Stimulated activated CD4-positive, alpha-beta T cell treated with anti-CD3 and anti-CD28 coated beads, Interleukin-1b, Interleukin-23, amount 100 ng/mL, for 1 hour (primary cell): ENCODE measurements at regions not wholly inside any gene's neighbourhood (a gene's known extent, or its start where the extent isn't known, plus 50 kb on each side); places are given as distances from the start of the nearest gene placed in this dataset.
"Not testable (repeated sequence)": the region's sequence is repeated elsewhere in the genome, so short reads cannot be mapped to it uniquely, and the experiment has no call there.

ENCODE experiments used
- DNase-seq, 2 donors: peaks; one replicate each; pipeline ENCODE4 v3.0.0-alpha.2; 2020; ENCODE audit warnings: low read depth in 2 of 2

- no peak for DNase-seq
Measured at GRCh38 chr18:51522338-51522737, 324.9 kb upstream of the MEX3C start.

DNA sequence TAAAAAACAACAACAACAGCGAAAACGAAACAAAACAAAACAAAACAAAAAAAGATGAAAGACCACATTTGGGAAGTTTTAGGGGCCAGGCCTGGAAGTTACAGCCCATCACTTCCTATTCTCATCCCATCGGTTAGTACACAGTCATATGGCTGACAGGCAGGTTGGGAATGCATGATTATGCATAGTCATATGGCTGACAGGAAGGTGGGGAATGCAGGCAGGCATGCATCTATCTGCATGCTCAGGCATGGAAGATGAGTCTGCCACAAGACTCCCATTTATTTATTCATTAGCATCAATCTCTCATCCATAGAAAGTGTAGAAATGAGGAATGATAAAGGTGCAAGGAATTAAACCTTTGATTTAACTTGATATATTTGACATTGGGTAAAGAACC lies 325.3 kb upstream of the MEX3C start:
- DNase-seq, result no peak

DNA sequence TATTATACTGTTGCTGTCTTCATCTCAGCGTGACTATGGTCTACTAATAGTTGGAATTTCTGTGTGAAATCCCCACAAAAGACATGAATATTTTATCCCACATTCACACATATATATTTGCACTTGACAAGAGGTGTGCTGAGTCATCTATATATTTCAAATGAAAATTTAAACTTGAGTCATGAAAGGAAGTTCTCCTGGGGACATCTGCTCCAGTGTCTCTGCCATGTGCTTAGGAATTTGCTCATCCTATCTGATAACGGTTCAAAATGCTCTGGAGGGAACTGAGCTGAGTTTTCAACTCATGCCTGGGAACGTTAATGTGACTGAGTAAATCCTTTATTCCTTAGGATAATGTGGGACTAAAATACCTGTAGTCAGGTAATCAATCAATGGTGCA lies 326.2 kb upstream of the MEX3C start:
- no peak for DNase-seq

GRCh38 chr18:51525453-51526225 lies 328.2 kb upstream of the MEX3C start:
- no peak for DNase-seq

GRCh38 chr18:51527826-51528225 lies 330.3 kb upstream of the MEX3C start:
- no peak for DNase-seq

DNA sequence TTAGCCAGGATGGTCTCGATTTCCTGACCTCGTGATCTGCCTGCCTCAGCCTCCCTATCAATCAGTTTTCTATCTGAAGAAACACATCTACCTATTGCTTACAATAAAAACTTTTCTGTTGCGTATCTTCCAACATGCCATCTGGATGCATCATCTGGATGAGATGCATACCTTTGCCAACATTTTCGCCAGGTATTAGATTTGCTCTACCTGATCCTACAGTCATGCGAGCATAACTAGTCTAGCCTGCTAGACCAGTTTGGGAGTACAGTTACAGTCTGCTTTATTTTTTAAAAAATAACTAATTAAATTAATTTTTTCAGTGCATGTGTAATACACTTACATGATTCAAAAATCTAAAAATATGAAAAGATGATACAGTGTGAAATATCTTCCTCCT lies 334.0 kb upstream of the MEX3C start:
- no peak for DNase-seq

- DNase-seq, result no peak
Measured at GRCh38 chr18:51537487-51537886, 340.0 kb upstream of the MEX3C start.

DNA sequence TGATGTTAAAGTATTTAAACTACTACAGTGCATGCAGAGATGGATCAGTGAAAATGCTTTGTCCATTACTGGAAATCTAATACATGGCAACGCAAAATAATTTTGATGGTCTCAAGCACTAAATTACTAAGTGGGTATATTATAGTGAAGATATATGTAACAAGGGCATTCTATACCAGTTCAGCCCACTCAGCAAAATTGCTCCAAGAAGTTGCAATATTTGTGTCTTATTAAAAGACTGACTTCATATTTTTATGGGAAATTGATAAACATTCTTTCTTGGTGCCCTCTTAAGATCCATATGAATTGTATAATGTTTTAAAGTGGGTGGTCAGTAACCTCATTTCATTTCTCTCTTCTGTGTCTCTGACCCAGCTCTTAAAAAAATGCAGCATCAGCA lies 343.1 kb upstream of the MEX3C start:
- no peak for DNase-seq

DNA sequence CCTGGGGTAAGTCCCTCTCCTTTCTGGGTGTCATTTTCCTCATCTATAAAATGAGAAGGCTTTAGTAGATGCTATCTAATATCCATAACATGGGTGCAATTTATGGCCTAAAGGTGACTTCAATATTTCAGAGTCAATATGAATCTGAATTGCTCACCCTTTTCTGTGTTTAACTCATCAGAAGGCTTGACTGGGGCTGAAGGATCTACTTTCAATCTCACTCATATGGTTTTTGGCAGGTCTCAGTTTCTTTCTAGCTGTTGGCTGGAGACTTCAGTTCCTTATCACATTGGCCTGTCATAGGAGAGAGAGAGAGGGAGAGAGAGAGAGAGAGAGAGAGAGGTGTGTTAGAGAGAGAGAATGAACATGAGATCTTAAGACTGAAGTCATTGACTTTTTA lies 343.7 kb upstream of the MEX3C start:
- DNase-seq, result no peak

- no peak for DNase-seq
Measured at GRCh38 chr18:51543658-51544155, 346.2 kb upstream of the MEX3C start.

DNA sequence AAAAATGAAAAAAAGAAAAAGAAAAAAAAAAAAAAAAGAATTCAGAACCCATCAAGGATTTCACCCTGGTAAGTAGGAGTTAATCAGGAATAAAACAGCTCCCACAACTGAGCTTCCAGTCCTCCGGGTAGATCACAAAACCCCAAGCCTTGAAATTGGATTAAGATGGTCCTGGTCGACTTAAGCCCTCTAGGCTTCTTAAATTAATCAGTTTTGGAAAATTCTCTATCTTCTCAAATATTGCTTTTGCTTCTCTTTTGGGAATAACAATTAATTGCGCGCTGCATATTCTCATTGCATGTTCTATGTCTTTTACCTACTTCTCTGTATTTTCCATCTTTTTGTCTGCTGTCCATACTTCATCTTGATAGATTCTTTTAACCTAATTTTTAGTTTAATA lies 348.0 kb upstream of the MEX3C start:
- DNase-seq, result no peak

DNA sequence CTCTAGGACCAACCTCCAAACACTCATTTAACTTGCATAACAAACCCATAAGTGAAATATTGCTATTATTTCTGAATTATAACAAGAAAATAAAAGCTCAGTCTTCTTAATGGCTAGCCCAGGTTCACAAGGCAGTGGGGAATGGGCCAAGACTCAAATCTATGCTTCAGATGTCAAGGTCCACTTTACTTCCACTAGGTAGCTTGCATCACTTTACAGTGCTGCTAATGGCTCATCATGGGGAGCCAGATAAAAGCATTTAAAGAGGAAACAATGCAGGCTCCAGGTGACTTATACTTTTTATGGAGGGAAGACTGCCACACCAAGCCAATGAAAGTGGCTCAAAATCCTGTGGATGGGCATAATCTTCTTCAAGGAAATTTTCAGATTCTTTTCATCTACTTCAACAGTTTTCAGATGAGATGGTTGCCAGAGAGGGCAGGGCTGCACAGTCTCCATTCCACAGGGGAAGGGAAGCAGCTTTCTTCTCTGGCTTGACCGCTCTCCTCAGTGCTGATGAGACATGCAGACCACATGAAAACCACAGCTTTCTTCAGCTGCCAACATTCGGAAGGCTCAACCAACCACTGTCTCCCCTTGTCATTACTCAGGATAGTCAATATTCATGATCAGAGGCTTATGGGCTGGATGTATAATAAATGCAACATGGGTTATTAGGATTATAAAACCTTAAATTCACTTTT lies 361.9 kb upstream of the MEX3C start:
- no peak for DNase-seq

DNA sequence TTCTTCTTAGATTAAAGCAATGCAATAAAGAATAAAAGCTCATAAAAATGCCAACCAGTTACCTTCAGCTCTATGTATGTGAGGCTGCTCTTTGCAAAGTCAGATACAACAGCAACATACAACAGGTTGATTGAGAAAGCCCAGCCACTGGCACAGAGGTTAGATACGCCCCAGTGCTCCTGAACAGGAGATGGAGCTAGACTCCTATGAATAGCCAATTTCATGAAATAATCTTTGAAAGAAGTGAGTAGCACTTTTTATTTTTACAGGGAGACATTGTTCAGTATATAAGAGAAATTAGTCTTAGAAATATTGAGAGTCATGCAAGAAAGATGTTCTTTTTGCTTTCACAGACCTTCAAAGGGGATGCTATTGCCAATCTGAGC lies 362.4 kb upstream of the MEX3C start:
- DNase-seq, result no peak

DNA sequence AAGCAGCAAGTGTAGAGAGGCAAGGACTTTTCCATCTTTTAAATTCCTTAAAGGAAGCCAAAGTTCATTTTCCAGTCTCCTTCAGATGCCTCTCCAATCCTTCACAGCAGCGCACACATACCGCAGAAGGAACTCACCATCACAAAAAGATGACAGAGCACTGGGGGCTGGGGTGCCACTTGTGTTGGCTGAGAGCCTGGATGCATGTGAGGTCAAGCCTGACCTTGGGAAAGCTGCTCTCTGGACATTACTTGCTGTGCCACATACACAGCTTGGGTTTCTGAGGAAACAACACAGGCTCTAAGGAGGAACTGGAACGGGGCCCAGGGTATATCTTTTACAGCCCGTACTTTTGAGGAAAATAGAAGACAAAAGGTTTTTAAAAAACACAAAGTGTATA lies 364.3 kb upstream of the MEX3C start:
- DNase-seq, result no peak

GRCh38 chr18:51562866-51563265 lies 365.4 kb upstream of the MEX3C start:
- no peak for DNase-seq

GRCh38 chr18:51563396-51563795 lies 365.9 kb upstream of the MEX3C start:
- no peak for DNase-seq

GRCh38 chr18:51568151-51568550 lies 370.7 kb upstream of the MEX3C start:
- no peak for DNase-seq

GRCh38 chr18:51569153-51569552 lies 371.7 kb upstream of the MEX3C start:
- DNase-seq, result no peak

DNA sequence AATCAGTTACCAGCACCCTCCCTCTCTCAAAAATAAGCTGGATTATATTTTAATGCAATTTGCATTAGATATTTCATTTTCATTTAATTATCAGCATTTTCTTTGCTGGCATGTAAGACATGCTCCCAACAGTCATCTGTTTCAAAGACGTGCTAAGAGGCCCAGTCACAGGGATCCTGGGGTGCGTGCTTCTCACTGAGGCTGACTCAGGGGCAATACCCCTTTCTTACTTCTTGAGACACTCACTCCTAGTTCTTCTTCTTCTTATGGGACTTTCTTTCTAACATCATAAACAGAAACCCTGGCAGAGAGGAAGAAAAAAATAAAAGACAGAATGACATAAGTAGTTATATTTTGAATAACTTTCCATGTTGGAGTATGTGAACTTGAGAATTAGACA lies 372.1 kb upstream of the MEX3C start:
- DNase-seq, result no peak

DNA sequence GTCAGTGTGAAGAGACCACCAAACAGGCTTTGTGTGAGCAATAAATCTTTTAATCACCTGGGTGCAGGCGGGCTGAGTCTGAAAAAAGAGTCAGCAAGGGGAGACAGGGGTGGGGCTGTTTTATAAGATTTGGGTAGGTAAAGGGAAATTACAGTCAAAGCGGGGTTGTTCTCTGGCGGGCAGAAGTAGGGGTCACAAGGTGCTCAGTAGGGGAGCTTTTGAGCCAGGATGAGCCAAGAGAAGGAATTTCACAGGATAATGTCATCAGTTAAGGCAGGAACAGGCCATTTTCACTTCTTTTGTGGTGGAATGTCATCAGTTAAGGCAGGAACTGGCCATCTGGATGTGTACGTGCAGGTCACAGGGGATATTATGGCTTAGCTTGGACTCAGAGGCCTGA lies 372.6 kb upstream of the MEX3C start:
- DNase-seq, result not testable (repeated sequence)

- not testable (repeated sequence) for DNase-seq
Measured at GRCh38 chr18:51573886-51574285, 376.4 kb upstream of the MEX3C start.

DNA sequence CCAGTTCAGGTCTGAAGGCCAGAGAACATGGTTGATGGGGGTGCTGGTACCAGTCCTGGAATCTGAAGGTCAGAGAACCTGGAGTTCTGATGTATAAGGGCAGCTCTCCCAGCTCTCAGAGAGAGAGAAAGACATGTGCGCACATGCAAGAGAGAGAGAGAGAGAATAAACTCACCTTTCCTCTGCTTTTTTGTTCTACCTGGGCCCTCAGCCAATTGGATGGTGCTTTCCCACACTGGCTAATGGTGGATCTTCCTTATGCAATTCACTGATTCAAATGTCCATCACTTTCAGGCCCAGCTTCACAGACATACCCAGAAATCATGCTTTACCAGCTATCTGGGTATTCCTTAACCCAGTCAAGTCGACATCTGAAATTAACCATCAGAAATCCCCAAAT lies 377.7 kb upstream of the MEX3C start:
- no peak for DNase-seq

DNA sequence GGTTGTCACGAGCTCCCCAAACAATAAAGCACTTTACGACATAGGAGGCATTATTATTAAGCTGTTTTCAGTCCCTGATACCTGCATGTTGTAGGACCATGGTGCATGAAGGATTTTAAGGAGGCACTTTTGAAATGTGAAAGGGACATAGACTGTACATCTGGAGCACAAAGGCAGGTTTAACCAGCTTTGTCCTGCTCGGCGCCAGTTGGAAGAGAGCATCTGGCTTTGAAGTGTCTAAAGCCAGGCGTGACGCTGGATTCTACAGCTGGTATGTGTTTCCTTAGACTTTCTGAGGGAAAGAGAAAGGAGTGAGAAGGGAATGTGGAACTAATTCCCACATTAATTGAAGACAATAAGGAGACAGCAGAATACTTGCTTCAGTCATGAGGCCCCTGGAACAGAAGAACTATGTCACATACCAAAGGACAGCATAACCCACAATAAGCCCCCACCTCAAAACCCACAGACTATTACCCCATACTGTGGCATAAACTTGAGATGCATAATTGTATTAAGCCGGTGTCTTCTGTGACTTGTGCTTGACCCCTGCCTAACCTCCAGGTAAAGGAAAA lies 381.0 kb upstream of the MEX3C start:
- no peak for DNase-seq
